ENCODE measurements at regions not wholly inside any gene's neighbourhood (a gene's known extent, or its start where the extent isn't known, plus 50 kb on each side); places are given as distances from the start of the nearest gene placed in this dataset.

- H3K36me3 Mint-ChIP-seq (ENCODE audit: low read depth): no peaks in the 10 kb centered on the region
- TF ChIP-seq CTCF (IDR thresholded peaks at IDR 0.05): no peak
- no peaks in the 10 kb centered on the region for H3K9me3 Mint-ChIP-seq (ENCODE audit: low read depth)
- no peak for DNase-seq (ENCODE audit: low spot score)
- no peaks in the 10 kb centered on the region for H3K27me3 Mint-ChIP-seq (ENCODE audit: low read depth)
- no peak overlapping the region for H3K4me3 Mint-ChIP-seq (ENCODE audit: unreplicated experiment)
- H3K4me1 Mint-ChIP-seq (ENCODE audit: low read depth): no peaks in the 10 kb centered on the region
- H3K27ac Mint-ChIP-seq (ENCODE audit: unreplicated experiment): no peak overlapping the region
These were observed 666.0 kb downstream of the MECOM start for GRCh38 chr3:168997488-168997887.

GRCh38 chr3:168996622-168997021, 666.9 kb downstream of the MECOM start:
- Mint-ChIP-seq H3K4me1 (ENCODE audit: low read depth) (peaks cover 1% of the 10 kb centered on the region), H3K27ac (ENCODE audit: unreplicated experiment) (no peak overlapping the region), H3K36me3 (ENCODE audit: low read depth) (no peaks in the 10 kb centered on the region), H3K27me3 (ENCODE audit: low read depth) (no peaks in the 10 kb centered on the region), H3K4me3 (ENCODE audit: unreplicated experiment) (no peak overlapping the region), H3K9me3 (ENCODE audit: low read depth) (no peaks in the 10 kb centered on the region)
- DNase-seq (ENCODE audit: low spot score): no peak
- TF ChIP-seq CTCF (IDR thresholded peaks at IDR 0.05): no peak

- Mint-ChIP-seq H3K36me3 (ENCODE audit: low read depth) (no peaks in the 10 kb centered on the region), H3K9me3 (ENCODE audit: low read depth) (no peaks in the 10 kb centered on the region), H3K4me1 (ENCODE audit: low read depth) (peaks cover 3% of the 10 kb centered on the region), H3K27me3 (ENCODE audit: low read depth) (no peaks in the 10 kb centered on the region), H3K27ac (ENCODE audit: unreplicated experiment) (no peak overlapping the region), H3K4me3 (ENCODE audit: unreplicated experiment) (no peak overlapping the region)
- TF ChIP-seq CTCF (IDR thresholded peaks at IDR 0.05): no peak
- no peak for DNase-seq (ENCODE audit: low spot score)
These were observed 668.4 kb downstream of the MECOM start for GRCh38 chr3:168995129-168995528.

GRCh38 chr3:168991803-168992202, 671.7 kb downstream of the MECOM start:
- DNase-seq (ENCODE audit: low spot score): no peak
- Mint-ChIP-seq H3K27me3 (ENCODE audit: low read depth) (no peaks in the 10 kb centered on the region), H3K4me1 (ENCODE audit: low read depth) (peaks cover 3% of the 10 kb centered on the region), H3K36me3 (ENCODE audit: low read depth) (no peaks in the 10 kb centered on the region), H3K27ac (ENCODE audit: unreplicated experiment) (no peak overlapping the region), H3K4me3 (ENCODE audit: unreplicated experiment) (no peak overlapping the region), H3K9me3 (ENCODE audit: low read depth) (no peaks in the 10 kb centered on the region)
- TF ChIP-seq CTCF (IDR thresholded peaks at IDR 0.05): no peak

- no peaks in the 10 kb centered on the region for H3K27me3 Mint-ChIP-seq (ENCODE audit: low read depth)
- H3K4me1 Mint-ChIP-seq (ENCODE audit: low read depth): peaks cover 3% of the 10 kb centered on the region
- no peaks in the 10 kb centered on the region for H3K36me3 Mint-ChIP-seq (ENCODE audit: low read depth)
- no peak overlapping the region for H3K27ac Mint-ChIP-seq (ENCODE audit: unreplicated experiment)
- DNase-seq (ENCODE audit: low spot score): no peak
- no peaks in the 10 kb centered on the region for H3K9me3 Mint-ChIP-seq (ENCODE audit: low read depth)
- H3K4me3 Mint-ChIP-seq (ENCODE audit: unreplicated experiment): no peak overlapping the region
- TF ChIP-seq CTCF (IDR thresholded peaks at IDR 0.05): no peak
These were observed 672.9 kb downstream of the MECOM start for GRCh38 chr3:168990621-168991020.
